Uterus (tissue), 2 donors: ENCODE measurements at regions not wholly inside any gene's neighbourhood (a gene's known extent, or its start where the extent isn't known, plus 50 kb on each side); places are given as distances from the start of the nearest gene placed in this dataset.

Experiments
- POLR2A ChIP-seq, 2 donors: fragments of 450-650 bp; IDR thresholded peaks; one replicate each; pipeline ENCODE4 v1.6.1; 2016; ENCODE audit warnings: antibody characterized with exemption in 2 of 2, mild to moderate bottlenecking in 1 of 2, moderate library complexity in 1 of 2
- TF ChIP-seq, protein P1 (sequence below), 4 experiments: fragments of 200-600 bp in 2 of 4; fragments of 450-650 bp in 2 of 4; sonication (generic) in 2 of 4; IDR thresholded peaks; one replicate each; pipeline ENCODE4 v1.5.1; 2016 to 2019; ENCODE audit warnings: antibody characterized with exemption in 4 of 4, mild to moderate bottlenecking in 2 of 4, moderate library complexity in 1 of 4

- TF ChIP-seq, protein P1, sequence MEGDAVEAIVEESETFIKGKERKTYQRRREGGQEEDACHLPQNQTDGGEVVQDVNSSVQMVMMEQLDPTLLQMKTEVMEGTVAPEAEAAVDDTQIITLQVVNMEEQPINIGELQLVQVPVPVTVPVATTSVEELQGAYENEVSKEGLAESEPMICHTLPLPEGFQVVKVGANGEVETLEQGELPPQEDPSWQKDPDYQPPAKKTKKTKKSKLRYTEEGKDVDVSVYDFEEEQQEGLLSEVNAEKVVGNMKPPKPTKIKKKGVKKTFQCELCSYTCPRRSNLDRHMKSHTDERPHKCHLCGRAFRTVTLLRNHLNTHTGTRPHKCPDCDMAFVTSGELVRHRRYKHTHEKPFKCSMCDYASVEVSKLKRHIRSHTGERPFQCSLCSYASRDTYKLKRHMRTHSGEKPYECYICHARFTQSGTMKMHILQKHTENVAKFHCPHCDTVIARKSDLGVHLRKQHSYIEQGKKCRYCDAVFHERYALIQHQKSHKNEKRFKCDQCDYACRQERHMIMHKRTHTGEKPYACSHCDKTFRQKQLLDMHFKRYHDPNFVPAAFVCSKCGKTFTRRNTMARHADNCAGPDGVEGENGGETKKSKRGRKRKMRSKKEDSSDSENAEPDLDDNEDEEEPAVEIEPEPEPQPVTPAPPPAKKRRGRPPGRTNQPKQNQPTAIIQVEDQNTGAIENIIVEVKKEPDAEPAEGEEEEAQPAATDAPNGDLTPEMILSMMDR (IDR thresholded peaks at IDR 0.05), result no peak
- no peak for TF ChIP-seq POLR2A (IDR thresholded peaks at IDR 0.05)
These were observed 231.5 kb upstream of the ZFHX3 start for GRCh38 chr16:73279451-73279850.
